ENCODE measurements at regions not wholly inside any gene's neighbourhood (a gene's known extent, or its start where the extent isn't known, plus 50 kb on each side); places are given as distances from the start of the nearest gene placed in this dataset.

DNA sequence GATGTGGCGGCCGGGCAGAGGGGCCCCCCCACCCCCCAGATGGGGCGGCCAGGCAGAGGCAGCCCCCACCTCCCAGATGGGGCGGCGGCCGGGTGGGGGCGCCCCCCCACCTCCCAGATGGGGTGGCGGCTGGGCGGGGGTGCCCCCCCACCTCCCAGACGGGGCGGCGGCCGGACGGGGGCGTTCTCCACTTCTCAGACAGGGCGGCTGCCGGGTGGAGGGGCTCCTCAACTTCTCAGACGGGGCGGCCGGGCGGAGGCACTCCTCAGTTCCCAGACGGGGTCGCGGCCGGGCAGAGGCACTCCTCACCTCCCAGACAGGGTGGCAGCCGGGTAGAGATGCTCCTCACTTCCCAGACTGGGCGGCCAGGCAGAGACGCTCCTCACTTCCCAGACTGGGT, 469.8 kb downstream of the PCNX1 start:
- Mint-ChIP-seq H3K9me3 (ENCODE audit: low read depth) (no peaks in the 10 kb centered on the region), H3K4me3 (ENCODE audit: unreplicated experiment) (no peak overlapping the region), H3K36me3 (ENCODE audit: low read depth) (peaks cover 4% of the 10 kb centered on the region), H3K27me3 (ENCODE audit: low read depth) (no peaks in the 10 kb centered on the region), H3K4me1 (ENCODE audit: low read depth) (peaks cover 74% of the 10 kb centered on the region), H3K27ac (ENCODE audit: unreplicated experiment) (no peak overlapping the region)
- TF ChIP-seq, protein P1, sequence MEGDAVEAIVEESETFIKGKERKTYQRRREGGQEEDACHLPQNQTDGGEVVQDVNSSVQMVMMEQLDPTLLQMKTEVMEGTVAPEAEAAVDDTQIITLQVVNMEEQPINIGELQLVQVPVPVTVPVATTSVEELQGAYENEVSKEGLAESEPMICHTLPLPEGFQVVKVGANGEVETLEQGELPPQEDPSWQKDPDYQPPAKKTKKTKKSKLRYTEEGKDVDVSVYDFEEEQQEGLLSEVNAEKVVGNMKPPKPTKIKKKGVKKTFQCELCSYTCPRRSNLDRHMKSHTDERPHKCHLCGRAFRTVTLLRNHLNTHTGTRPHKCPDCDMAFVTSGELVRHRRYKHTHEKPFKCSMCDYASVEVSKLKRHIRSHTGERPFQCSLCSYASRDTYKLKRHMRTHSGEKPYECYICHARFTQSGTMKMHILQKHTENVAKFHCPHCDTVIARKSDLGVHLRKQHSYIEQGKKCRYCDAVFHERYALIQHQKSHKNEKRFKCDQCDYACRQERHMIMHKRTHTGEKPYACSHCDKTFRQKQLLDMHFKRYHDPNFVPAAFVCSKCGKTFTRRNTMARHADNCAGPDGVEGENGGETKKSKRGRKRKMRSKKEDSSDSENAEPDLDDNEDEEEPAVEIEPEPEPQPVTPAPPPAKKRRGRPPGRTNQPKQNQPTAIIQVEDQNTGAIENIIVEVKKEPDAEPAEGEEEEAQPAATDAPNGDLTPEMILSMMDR (IDR thresholded peaks at IDR 0.05) = no peak
- peak; percentile 93 for DNase-seq (ENCODE audit: low spot score)

DNA sequence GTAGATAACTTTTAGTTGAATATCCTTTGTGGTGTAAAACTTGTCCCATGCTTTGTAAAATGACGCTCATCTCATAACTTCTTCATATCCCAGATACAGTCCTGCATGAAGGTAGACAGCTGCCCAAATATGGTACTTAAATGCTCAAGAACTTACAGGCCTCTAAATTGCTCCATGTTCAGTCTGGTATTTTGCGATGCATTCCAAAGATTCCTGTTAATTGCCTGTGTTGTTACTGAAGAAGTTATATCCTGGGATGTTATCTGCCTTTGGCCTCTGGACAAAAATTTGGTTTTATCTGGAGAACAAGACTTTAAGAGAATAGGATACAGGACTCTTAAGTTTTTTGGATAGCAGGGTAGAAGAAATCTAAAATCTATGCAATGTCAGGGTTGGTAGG, 473.0 kb downstream of the PCNX1 start:
- no peaks in the 10 kb centered on the region for H3K9me3 Mint-ChIP-seq (ENCODE audit: low read depth)
- peaks cover 78% of the 10 kb centered on the region for H3K4me1 Mint-ChIP-seq (ENCODE audit: low read depth)
- no peak for DNase-seq (ENCODE audit: low spot score)
- H3K4me3 Mint-ChIP-seq (ENCODE audit: unreplicated experiment) = no peak overlapping the region
- H3K27ac Mint-ChIP-seq (ENCODE audit: unreplicated experiment) = peak overlapping the region; percentile 62
- H3K36me3 Mint-ChIP-seq (ENCODE audit: low read depth) = peaks cover 6% of the 10 kb centered on the region
- TF ChIP-seq, protein P1 (IDR thresholded peaks at IDR 0.05) = no peak
- no peaks in the 10 kb centered on the region for H3K27me3 Mint-ChIP-seq (ENCODE audit: low read depth)

DNA sequence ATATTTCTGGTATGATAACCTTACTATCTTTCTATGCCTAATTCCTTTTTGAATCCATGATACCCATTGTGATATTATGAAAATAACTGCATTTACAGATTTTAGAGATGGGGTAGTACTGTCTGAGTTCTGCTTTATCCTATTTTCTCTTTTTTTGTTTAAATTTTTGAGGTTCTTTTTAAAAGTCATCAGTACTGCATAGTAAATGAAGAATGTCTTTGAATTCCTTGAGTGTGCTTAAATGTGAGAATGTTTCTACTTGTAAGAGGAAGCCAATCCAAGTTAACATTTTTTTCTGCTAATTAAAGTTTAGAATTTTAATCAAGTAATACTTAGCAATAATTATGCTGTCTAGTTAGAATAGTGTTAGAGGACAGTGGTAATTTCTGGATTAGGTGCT, 474.6 kb downstream of the PCNX1 start:
- H3K4me1 Mint-ChIP-seq (ENCODE audit: low read depth) = peaks cover 77% of the 10 kb centered on the region
- no peaks in the 10 kb centered on the region for H3K27me3 Mint-ChIP-seq (ENCODE audit: low read depth)
- peaks cover 6% of the 10 kb centered on the region for H3K36me3 Mint-ChIP-seq (ENCODE audit: low read depth)
- peak overlapping the region; percentile 85 for H3K27ac Mint-ChIP-seq (ENCODE audit: unreplicated experiment)
- TF ChIP-seq, protein P1 (IDR thresholded peaks at IDR 0.05) = no peak
- no peak for DNase-seq (ENCODE audit: low spot score)
- no peaks in the 10 kb centered on the region for H3K9me3 Mint-ChIP-seq (ENCODE audit: low read depth)
- no peak overlapping the region for H3K4me3 Mint-ChIP-seq (ENCODE audit: unreplicated experiment)

DNA sequence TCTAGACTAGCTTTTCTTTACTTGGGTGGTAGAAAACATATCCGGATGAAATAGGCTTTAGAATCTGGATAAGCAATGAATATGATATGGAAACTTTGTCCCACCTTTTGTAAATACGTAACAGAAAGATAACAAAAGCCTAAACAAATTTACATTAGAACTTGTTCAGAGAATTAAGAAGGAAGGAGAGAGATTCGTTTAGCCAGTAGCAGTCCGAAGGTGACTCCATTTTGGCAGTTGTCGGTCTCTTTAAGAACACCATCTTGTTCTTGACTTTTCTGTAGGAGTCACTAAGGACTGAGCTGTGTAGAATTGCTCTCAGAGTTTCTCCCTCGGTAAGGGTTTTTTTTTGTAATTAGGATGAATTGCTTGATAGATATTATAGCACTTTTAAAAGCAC, 475.1 kb downstream of the PCNX1 start:
- Mint-ChIP-seq H3K27ac (ENCODE audit: unreplicated experiment) (peak overlapping the region; percentile 19), H3K4me1 (ENCODE audit: low read depth) (peaks cover 77% of the 10 kb centered on the region), H3K27me3 (ENCODE audit: low read depth) (no peaks in the 10 kb centered on the region), H3K4me3 (ENCODE audit: unreplicated experiment) (no peak overlapping the region), H3K36me3 (ENCODE audit: low read depth) (peaks cover 6% of the 10 kb centered on the region), H3K9me3 (ENCODE audit: low read depth) (no peaks in the 10 kb centered on the region)
- DNase-seq (ENCODE audit: low spot score) = no peak
- TF ChIP-seq, protein P1 (IDR thresholded peaks at IDR 0.05) = no peak

DNA sequence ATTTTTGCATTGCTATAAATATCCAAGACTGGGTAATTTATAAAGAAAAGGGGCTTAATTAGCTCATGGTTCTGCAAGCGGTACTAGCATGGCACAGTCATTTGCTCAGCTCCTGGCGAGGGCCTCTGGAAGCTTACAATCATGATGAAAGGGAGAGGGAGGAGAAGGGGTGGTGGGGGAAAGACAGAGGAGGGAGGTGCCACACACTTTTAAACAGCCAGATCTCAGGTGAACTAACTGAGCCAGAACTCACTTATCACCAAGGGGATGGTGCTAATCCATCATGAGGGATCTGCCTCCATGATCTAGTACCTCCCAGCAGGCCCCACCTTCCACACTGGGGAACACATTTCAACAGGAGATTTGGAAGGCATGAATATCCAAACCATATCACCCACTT, 476.3 kb downstream of the PCNX1 start:
- no peaks in the 10 kb centered on the region for H3K9me3 Mint-ChIP-seq (ENCODE audit: low read depth)
- peaks cover 79% of the 10 kb centered on the region for H3K4me1 Mint-ChIP-seq (ENCODE audit: low read depth)
- H3K27ac Mint-ChIP-seq (ENCODE audit: unreplicated experiment) = no peak overlapping the region
- no peak for DNase-seq (ENCODE audit: low spot score)
- H3K4me3 Mint-ChIP-seq (ENCODE audit: unreplicated experiment) = no peak overlapping the region
- H3K27me3 Mint-ChIP-seq (ENCODE audit: low read depth) = no peaks in the 10 kb centered on the region
- H3K36me3 Mint-ChIP-seq (ENCODE audit: low read depth) = peaks cover 1% of the 10 kb centered on the region
- TF ChIP-seq, protein P1 (IDR thresholded peaks at IDR 0.05) = no peak
